MM.1S (cell line): ENCODE measurements at regions not wholly inside any gene's neighbourhood (a gene's known extent, or its start where the extent isn't known, plus 50 kb on each side); places are given as distances from the start of the nearest gene placed in this dataset.

Source experiments
- DNase-seq: peaks from one replicate; pipeline ENCODE4 v3.0.0-alpha.2; 2015
- H2AFZ ChIP-seq: fragments of 300-600 bp; sonication (generic); 2 replicates; pipeline ENCODE4 v1.6.0; 2016; ENCODE audit warnings: antibody characterized with exemption, low read length
- H3F3A ChIP-seq: fragments of 300-600 bp; sonication (generic); 2 replicates; pipeline ENCODE4 v1.6.1; 2016; ENCODE audit warnings: mild to moderate bottlenecking, antibody characterized with exemption, low read length, moderate library complexity, mixed read lengths; ENCODE audit not compliant: insufficient read depth
- H3K27ac ChIP-seq: fragments of 300-600 bp; sonication (generic); 2 replicates; pipeline ENCODE4 v1.5.1; 2016; ENCODE audit warnings: mild to moderate bottlenecking, low read length
- H3K27me3 ChIP-seq: fragments of 300-600 bp; sonication (generic); replicated peaks from 2 replicates; pipeline ENCODE4 v1.6.0; 2016; ENCODE audit warnings: low read length; ENCODE audit not compliant: insufficient read depth
- H3K36me3 ChIP-seq: fragments of 300-600 bp; sonication (generic); replicated peaks from 2 replicates; pipeline ENCODE4 v1.6.1; 2016; ENCODE audit warnings: mild to moderate bottlenecking, low read length, mixed read lengths; ENCODE audit not compliant: insufficient read depth
- H3K4me1 ChIP-seq: fragments of 300-600 bp; sonication (generic); 2 replicates; pipeline ENCODE4 v1.6.1; 2016; ENCODE audit warnings: low read length, mixed read lengths
- H3K4me2 ChIP-seq: fragments of 300-600 bp; sonication (generic); 2 replicates; pipeline ENCODE4 v1.6.0; 2016; ENCODE audit warnings: low read depth, low read length
- H3K4me3 ChIP-seq: fragments of 300-600 bp; sonication (generic); 2 replicates; pipeline ENCODE4 v1.5.1; 2016; ENCODE audit warnings: low read length, mixed read lengths
- H3K79me2 ChIP-seq: fragments of 300-600 bp; sonication (generic); 2 replicates; pipeline ENCODE4 v1.6.1; 2016; ENCODE audit warnings: mixed run types, low read length, mixed read lengths
- H3K9ac ChIP-seq: fragments of 300-600 bp; sonication (generic); 2 replicates; pipeline ENCODE4 v1.6.1; 2016; ENCODE audit warnings: low read length, mixed read lengths
- H3K9me2 ChIP-seq: fragments of 300-600 bp; sonication (generic); replicated peaks from 2 replicates; pipeline ENCODE4 v1.6.1; 2016; ENCODE audit warnings: mild to moderate bottlenecking, low read length, mixed read lengths; ENCODE audit not compliant: insufficient read depth
- H3K9me3 ChIP-seq: fragments of 300-600 bp; sonication (generic); replicated peaks from 2 replicates; pipeline ENCODE4 v1.6.1; 2016; ENCODE audit warnings: mild to moderate bottlenecking, low read length, mixed read lengths; ENCODE audit not compliant: insufficient read depth
- H4K20me1 ChIP-seq: fragments of 300-600 bp; sonication (generic); 2 replicates; pipeline ENCODE4 v1.6.1; 2016; ENCODE audit warnings: mild to moderate bottlenecking, low read length, moderate library complexity, mixed read lengths; ENCODE audit not compliant: insufficient read depth
- EZH2 ChIP-seq: fragments of 300-600 bp; sonication (generic); optimal IDR thresholded peaks from 2 replicates; pipeline ENCODE3; 2017; ENCODE audit warnings: low read depth, mild to moderate bottlenecking, antibody characterized with exemption, low read length, mixed read lengths
- EZH2phosphoT487 ChIP-seq: fragments of 300-600 bp; sonication (generic); IDR thresholded peaks from 2 replicates; pipeline ENCODE4 v1.6.1; 2018; ENCODE audit warnings: antibody characterized with exemption, low read length
- TF ChIP-seq, protein P1 (sequence below): fragments of 300-600 bp; sonication (generic); IDR thresholded peaks from 2 replicates; pipeline ENCODE4 v1.5.1; 2016; ENCODE audit warnings: antibody characterized with exemption, low read length, mixed read lengths

DNA sequence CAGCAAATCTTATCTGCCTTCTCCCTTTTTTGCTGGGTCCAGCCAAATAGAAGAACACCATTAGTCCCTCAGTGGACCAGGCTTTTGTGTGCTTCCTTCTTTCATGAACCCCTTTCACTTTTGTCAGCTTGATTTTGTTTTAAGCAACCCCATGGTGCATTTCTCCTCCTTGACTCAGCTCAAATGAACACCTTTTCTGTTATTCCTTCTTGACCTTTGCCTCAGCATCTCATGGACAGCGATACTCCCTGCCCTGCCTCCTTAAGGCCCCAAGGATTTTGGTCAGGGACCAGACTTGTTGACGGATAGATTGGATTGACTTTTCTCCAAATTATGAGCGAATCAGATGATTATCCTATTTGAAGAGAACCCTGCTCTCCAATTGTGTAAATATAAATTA lies 356.6 kb upstream of the USP24 start:
- H3K4me3 ChIP-seq, result no peak overlapping the region
- no peaks in the 10 kb centered on the region for H3K79me2 ChIP-seq
- TF ChIP-seq, protein P1, sequence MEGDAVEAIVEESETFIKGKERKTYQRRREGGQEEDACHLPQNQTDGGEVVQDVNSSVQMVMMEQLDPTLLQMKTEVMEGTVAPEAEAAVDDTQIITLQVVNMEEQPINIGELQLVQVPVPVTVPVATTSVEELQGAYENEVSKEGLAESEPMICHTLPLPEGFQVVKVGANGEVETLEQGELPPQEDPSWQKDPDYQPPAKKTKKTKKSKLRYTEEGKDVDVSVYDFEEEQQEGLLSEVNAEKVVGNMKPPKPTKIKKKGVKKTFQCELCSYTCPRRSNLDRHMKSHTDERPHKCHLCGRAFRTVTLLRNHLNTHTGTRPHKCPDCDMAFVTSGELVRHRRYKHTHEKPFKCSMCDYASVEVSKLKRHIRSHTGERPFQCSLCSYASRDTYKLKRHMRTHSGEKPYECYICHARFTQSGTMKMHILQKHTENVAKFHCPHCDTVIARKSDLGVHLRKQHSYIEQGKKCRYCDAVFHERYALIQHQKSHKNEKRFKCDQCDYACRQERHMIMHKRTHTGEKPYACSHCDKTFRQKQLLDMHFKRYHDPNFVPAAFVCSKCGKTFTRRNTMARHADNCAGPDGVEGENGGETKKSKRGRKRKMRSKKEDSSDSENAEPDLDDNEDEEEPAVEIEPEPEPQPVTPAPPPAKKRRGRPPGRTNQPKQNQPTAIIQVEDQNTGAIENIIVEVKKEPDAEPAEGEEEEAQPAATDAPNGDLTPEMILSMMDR, result no peak
- TF ChIP-seq EZH2phosphoT487 (no peak), EZH2 (no peak)
- no peak overlapping the region for H3K27ac ChIP-seq
- no peaks in the 10 kb centered on the region for H3K27me3 ChIP-seq
- H3K4me2 ChIP-seq, result no peak overlapping the region
- H3K9me3 ChIP-seq, result no peaks in the 10 kb centered on the region
- no peaks in the 10 kb centered on the region for H3K4me1 ChIP-seq
- no peaks in the 10 kb centered on the region for H4K20me1 ChIP-seq
- DNase-seq, result no peak
- H3K9me2 ChIP-seq, result no peaks in the 10 kb centered on the region; the same call in 1 of the 2 replicates
- H3K36me3 ChIP-seq, result no peaks in the 10 kb centered on the region
- no peaks in the 10 kb centered on the region for H3F3A ChIP-seq
- H3K9ac ChIP-seq, result no peak overlapping the region
- no peak overlapping the region for H2AFZ ChIP-seq

DNA sequence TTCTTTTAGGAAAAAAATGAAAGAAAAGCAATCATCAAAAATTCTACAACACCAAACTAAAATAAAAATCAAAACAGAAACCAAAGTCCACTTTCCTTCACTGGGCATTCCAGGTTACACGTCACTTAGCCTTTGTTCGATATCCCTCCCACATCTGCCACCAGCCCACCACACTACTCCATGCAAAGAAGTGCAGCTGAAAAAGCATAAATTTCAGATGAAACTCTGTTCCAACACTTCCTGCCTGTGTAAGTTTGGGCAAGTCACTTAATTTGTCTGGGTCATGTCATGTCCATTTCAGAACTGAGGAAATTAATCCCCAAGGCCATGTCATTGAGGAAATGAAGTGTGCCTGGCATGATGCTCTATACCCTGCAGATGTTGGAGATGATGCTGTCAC lies 354.3 kb upstream of the USP24 start:
- no peaks in the 10 kb centered on the region for H3K27me3 ChIP-seq
- no peaks in the 10 kb centered on the region for H3K4me1 ChIP-seq
- H3K9ac ChIP-seq, result no peak overlapping the region
- no peak for TF ChIP-seq EZH2
- H3F3A ChIP-seq, result no peaks in the 10 kb centered on the region
- H2AFZ ChIP-seq, result no peak overlapping the region
- no peak overlapping the region for H3K27ac ChIP-seq
- H3K9me3 ChIP-seq, result no peaks in the 10 kb centered on the region
- H3K9me2 ChIP-seq, result no peaks in the 10 kb centered on the region; the same call in 1 of the 2 replicates
- DNase-seq, result no peak
- no peak overlapping the region for H3K4me2 ChIP-seq
- H3K79me2 ChIP-seq, result no peaks in the 10 kb centered on the region
- no peaks in the 10 kb centered on the region for H3K36me3 ChIP-seq
- no peak overlapping the region for H3K4me3 ChIP-seq
- no peaks in the 10 kb centered on the region for H4K20me1 ChIP-seq

DNA sequence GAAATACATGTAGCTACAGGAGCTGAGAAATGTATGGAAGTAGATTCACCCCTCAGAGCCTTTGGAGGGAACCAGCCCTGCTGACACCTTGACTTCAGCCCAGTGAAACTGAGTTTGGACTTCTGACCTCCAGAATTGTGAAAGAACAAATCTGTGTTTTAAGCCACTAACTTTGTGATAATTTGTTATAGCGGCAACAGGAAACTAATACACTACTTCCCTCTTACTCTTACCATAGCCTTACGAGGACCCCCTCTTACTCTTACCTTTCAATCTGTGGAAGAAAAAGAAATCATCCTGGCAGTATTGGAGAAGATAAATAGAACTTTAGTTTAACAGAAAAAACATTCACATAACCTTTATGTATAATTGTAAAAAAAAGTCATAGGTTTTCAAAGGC lies 353.6 kb upstream of the USP24 start:
- Histone ChIP-seq H4K20me1 (no peaks in the 10 kb centered on the region), H3K9me2 (no peaks in the 10 kb centered on the region; the same call in 1 of the 2 replicates), H3K27me3 (no peaks in the 10 kb centered on the region), H3K79me2 (no peaks in the 10 kb centered on the region), H3F3A (no peaks in the 10 kb centered on the region), H3K4me1 (no peaks in the 10 kb centered on the region), H3K27ac (no peak overlapping the region), H2AFZ (no peak overlapping the region), H3K9me3 (no peaks in the 10 kb centered on the region), H3K9ac (no peak overlapping the region), H3K36me3 (no peaks in the 10 kb centered on the region), H3K4me3 (no peak overlapping the region), H3K4me2 (no peak overlapping the region)
- TF ChIP-seq EZH2, result no peak
- TF ChIP-seq EZH2phosphoT487, result no peak
- TF ChIP-seq, protein P1, result no peak
- no peak for DNase-seq

DNA sequence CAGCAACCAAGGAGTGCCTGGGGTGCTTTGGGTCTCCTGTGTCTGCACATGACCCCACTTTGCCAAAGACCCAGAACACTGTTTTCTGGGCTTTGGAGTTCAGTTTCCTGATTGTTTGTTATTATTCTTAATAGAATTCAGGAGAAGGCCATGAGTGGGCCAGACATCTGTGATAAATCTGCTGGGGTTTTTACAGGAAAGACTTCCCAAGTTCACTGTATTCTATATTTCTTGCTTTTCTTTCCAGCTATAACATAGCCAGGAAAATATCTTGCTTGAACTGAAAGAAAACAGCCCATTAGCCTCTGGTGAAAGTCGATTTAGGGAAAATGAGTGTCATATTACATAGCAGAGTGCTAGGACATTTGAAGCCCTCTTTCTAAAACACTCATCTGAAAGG lies 345.1 kb upstream of the USP24 start:
- Histone ChIP-seq H3K4me3 (no peak overlapping the region), H3K27ac (no peak overlapping the region), H4K20me1 (no peaks in the 10 kb centered on the region), H3K79me2 (no peaks in the 10 kb centered on the region), H3K4me2 (no peak overlapping the region), H3K36me3 (no peaks in the 10 kb centered on the region), H3K9me2 (no peaks in the 10 kb centered on the region), H3K27me3 (no peaks in the 10 kb centered on the region), H3K4me1 (no peaks in the 10 kb centered on the region), H2AFZ (no peak overlapping the region), H3K9ac (no peak overlapping the region), H3K9me3 (no peaks in the 10 kb centered on the region), H3F3A (no peaks in the 10 kb centered on the region)
- TF ChIP-seq EZH2phosphoT487 (no peak), EZH2 (no peak)
- TF ChIP-seq, protein P1, result no peak
- no peak for DNase-seq
